Sciatic nerve (tissue), 2 donors: ENCODE measurements at regions not wholly inside any gene's neighbourhood (a gene's known extent, or its start where the extent isn't known, plus 50 kb on each side); places are given as distances from the start of the nearest gene placed in this dataset.

Experiments
- ATAC-seq: fragments of 200-7000 bp; cut with Tn5 transposase; one replicate; pipeline ENCODE4 v1.9.1; 2020; ENCODE audit warnings: mild to moderate bottlenecking, moderate library complexity
- DNase-seq: peaks from one replicate; pipeline ENCODE4 v3.0.0-alpha.2; 2020; ENCODE audit warnings: low spot score
- intact Hi-C: fragments of 100-400 bp; cut with DNase I; formaldehyde crosslinking; loops from one replicate; pipeline ENCODE4 v1.14.2; 2022
- donor health status: DM: no; HTN: no; CAD: no.
- donor health status: DM: no; HTN: no; CAD: no.

- intact Hi-C loops: no loop called here
- no peak for ATAC-seq
- DNase-seq: no peak
Measured at GRCh38 chr6:63437058-63437457, 117.3 kb upstream of the LGSN start.

GRCh38 chr6:63440057-63440456 lies 120.3 kb upstream of the LGSN start:
- ATAC-seq: no peak
- DNase-seq: no peak
- intact Hi-C loops: no loop called here

GRCh38 chr6:63440594-63440993 lies 120.8 kb upstream of the LGSN start:
- ATAC-seq: no peak
- no peak for DNase-seq
- intact Hi-C loops: no loop called here

GRCh38 chr6:63441266-63441956 lies 121.6 kb upstream of the LGSN start:
- ATAC-seq: no peak
- intact Hi-C loops: no loop called here
- DNase-seq: no peak

GRCh38 chr6:63442870-63443269 lies 123.1 kb upstream of the LGSN start:
- intact Hi-C loops: no loop called here
- ATAC-seq (no peak), DNase-seq (no peak)

GRCh38 chr6:63444768-63445167 lies 125.0 kb upstream of the LGSN start:
- ATAC-seq (no peak), DNase-seq (no peak)
- intact Hi-C loops: no loop called here

GRCh38 chr6:63446405-63446804 lies 125.9 kb upstream of the LOC128125822 start:
- DNase-seq: no peak
- no peak for ATAC-seq
- intact Hi-C loops: no loop called here

- intact Hi-C loops: no loop called here
- DNase-seq: no peak
- ATAC-seq: no peak
Measured at GRCh38 chr6:63447134-63447533, 125.1 kb upstream of the LOC128125822 start.

GRCh38 chr6:63448229-63448628 lies 124.1 kb upstream of the LOC128125822 start:
- intact Hi-C loops: no loop called here
- ATAC-seq: no peak

GRCh38 chr6:63449714-63450113 lies 122.6 kb upstream of the LOC128125822 start:
- no peak for DNase-seq
- ATAC-seq: no peak
- intact Hi-C loops: no loop called here

More at GRCh38 chr6:63448229-63448628, 124.1 kb upstream of the LOC128125822 start:
- no peak for DNase-seq

- intact Hi-C loops: no loop called here
- DNase-seq: no peak
- no peak for ATAC-seq
Measured at GRCh38 chr6:63451238-63451637, 121.0 kb upstream of the LOC128125822 start.

GRCh38 chr6:63452125-63452524 lies 120.2 kb upstream of the LOC128125822 start:
- no peak for ATAC-seq
- no peak for DNase-seq
- intact Hi-C loops: no loop called here

- intact Hi-C loops: no loop called here
- ATAC-seq (no peak), DNase-seq (no peak)
Measured at GRCh38 chr6:63456734-63457133, 115.5 kb upstream of the LOC128125822 start.

- intact Hi-C loops: no loop called here
- DNase-seq (no peak), ATAC-seq (no peak)
Measured at GRCh38 chr6:63458480-63459115, 113.7 kb upstream of the LOC128125822 start.

- ATAC-seq: no peak
- intact Hi-C loops: no loop called here
- no peak for DNase-seq
Measured at GRCh38 chr6:63459814-63460213, 112.5 kb upstream of the LOC128125822 start.

- DNase-seq: no peak
- intact Hi-C loops: no loop called here
- ATAC-seq: no peak
Measured at GRCh38 chr6:63460971-63461370, 111.3 kb upstream of the LOC128125822 start.

GRCh38 chr6:63464060-63464459 lies 108.2 kb upstream of the LOC128125822 start:
- no peak for DNase-seq
- intact Hi-C loops: no loop called here
- no peak for ATAC-seq

GRCh38 chr6:63465750-63466149 lies 106.5 kb upstream of the LOC128125822 start:
- intact Hi-C loops: no loop called here
- no peak for DNase-seq
- no peak for ATAC-seq

GRCh38 chr6:63466242-63466733 lies 106.0 kb upstream of the LOC128125822 start:
- ATAC-seq: no peak
- intact Hi-C loops: no loop called here
- DNase-seq: no peak

- intact Hi-C loops: no loop called here
- ATAC-seq (no peak), DNase-seq (no peak)
Measured at GRCh38 chr6:63467247-63467954, 104.9 kb upstream of the LOC128125822 start.
